ENCODE measurements at regions not wholly inside any gene's neighbourhood (a gene's known extent, or its start where the extent isn't known, plus 50 kb on each side); places are given as distances from the start of the nearest gene placed in this dataset.
"Not testable (repeated sequence)": the region's sequence is repeated elsewhere in the genome, so short reads cannot be mapped to it uniquely, and the experiment has no call there.

GRCh38 chr9:99666571-99666970 lies 155.1 kb upstream of the NR4A3 start:
- Histone ChIP-seq H3K4ac (replicated peaks; ENCODE audit: insufficient read length, low read depth, low read length) (no peak overlapping the region), H2BK20ac (ENCODE audit: low read length) (no peak overlapping the region), H3K79me1 (ENCODE audit: low read depth, low read length) (no peaks in the 10 kb centered on the region), H3K18ac (ENCODE audit: extremely low read depth, low read length) (no peak overlapping the region), H3K36me3 (ENCODE audit: control insufficient read depth in 2 of 4, insufficient read depth in 4 of 4, low read length in 3 of 4) (no peaks in the 10 kb centered on the region; a peak in 1 of 8 replicates), H4K5ac (ENCODE audit: insufficient read length, low read depth, low read length) (no peak overlapping the region), H3K4me2 (ENCODE audit: insufficient read depth in 1 of 2, low read depth in 2 of 2, low read length in 2 of 2) (no peak overlapping the region), H4K91ac (replicated peaks; ENCODE audit: insufficient read length, low read length) (no peak overlapping the region), H3K4me3 (ENCODE audit: extremely low read depth in 1 of 4, insufficient read depth in 2 of 4, low read depth in 3 of 4, low read length in 4 of 4) (no peak overlapping the region), H4K20me1 (replicated peaks in 1 of 2; ENCODE audit: control insufficient read depth in 1 of 2, insufficient read depth in 2 of 2, low read length in 2 of 2) (no peaks in the 10 kb centered on the region), H4K8ac (ENCODE audit: extremely low read depth, insufficient read depth, low read length) (no peak overlapping the region), H3K14ac (ENCODE audit: insufficient read length) (no peak overlapping the region), H3K23me2 (ENCODE audit: low read depth, low read length) (no peaks in the 10 kb centered on the region), H2AFZ (ENCODE audit: low read length) (no peak overlapping the region), H3K9ac (replicated peaks in 1 of 4; ENCODE audit: extremely low read depth in 1 of 4, low read depth in 3 of 4, low read length in 3 of 4) (no peak overlapping the region), H3K56ac (replicated peaks; ENCODE audit: insufficient read length, low read depth, low read length) (no peak overlapping the region), H2BK5ac (ENCODE audit: low read depth, low read length) (no peak overlapping the region), H2BK15ac (ENCODE audit: low read length) (no peak overlapping the region), H3K4me1 (replicated peaks in 1 of 4; ENCODE audit: control insufficient read depth in 3 of 4, insufficient read depth in 4 of 4, low read length in 3 of 4) (no peaks in the 10 kb centered on the region), H2BK12ac (ENCODE audit: low read depth, low read length) (no peak overlapping the region), H3K79me2 (ENCODE audit: control insufficient read depth in 1 of 2, insufficient read depth in 2 of 2, low read length in 2 of 2) (no peaks in the 10 kb centered on the region), H2AK5ac (ENCODE audit: low read depth, low read length) (no peak overlapping the region), H3K23ac (ENCODE audit: insufficient read length) (no peak overlapping the region), H2BK120ac (replicated peaks; ENCODE audit: low read depth, low read length) (no peak overlapping the region), H3K27me3 (replicated peaks in 1 of 4; ENCODE audit: control insufficient read depth in 3 of 4, extremely low read depth in 1 of 4, insufficient read depth in 3 of 4, low read length in 3 of 4) (no peaks in the 10 kb centered on the region), H3K27ac (ENCODE audit: low read depth, low read length) (no peak overlapping the region), H3K9me3 (ENCODE audit: insufficient read depth in 2 of 2, low read depth in 1 of 2, low read length in 1 of 2) (no peaks in the 10 kb centered on the region)
- no peak for DNase-seq (ENCODE audit: low read depth in 1 of 2, low spot score in 2 of 2)
- POLR2A ChIA-PET (ENCODE audit: partially characterized antibody), result no interaction called here
- FAIRE-seq, result no peak
- CTCF ChIA-PET (ENCODE audit: partially characterized antibody), result interaction anchor here (1.2 kb wide), 1 partner anchor 12 kb away, joined by 3 read pairs; no protein-coding TSS in a partner anchor
- no peak for TF ChIP-seq RFX5 (IDR thresholded peaks at IDR 0.05; ENCODE audit: borderline replicate concordance, low read depth, low read length)
- no peak for TF ChIP-seq MAFK (IDR thresholded peaks at IDR 0.05; ENCODE audit: low read depth, low read length)
- TF ChIP-seq SUZ12 (IDR thresholded peaks at IDR 0.05; ENCODE audit: low read length), result no peak

- H4K20me1 ChIP-seq (replicated peaks in 1 of 2; ENCODE audit: control insufficient read depth in 1 of 2, insufficient read depth in 2 of 2, low read length in 2 of 2); H2AK5ac ChIP-seq (ENCODE audit: low read depth, low read length); H3K27ac ChIP-seq (ENCODE audit: low read depth, low read length); H2BK12ac ChIP-seq (ENCODE audit: low read depth, low read length); H3K4me3 ChIP-seq (ENCODE audit: extremely low read depth in 1 of 4, insufficient read depth in 2 of 4, low read depth in 3 of 4, low read length in 4 of 4); H3K14ac ChIP-seq (ENCODE audit: insufficient read length); H3K79me2 ChIP-seq (ENCODE audit: control insufficient read depth in 1 of 2, insufficient read depth in 2 of 2, low read length in 2 of 2); H3K18ac ChIP-seq (ENCODE audit: extremely low read depth, low read length); H4K91ac ChIP-seq (replicated peaks; ENCODE audit: insufficient read length, low read length); H3K27me3 ChIP-seq (replicated peaks in 1 of 4; ENCODE audit: control insufficient read depth in 3 of 4, extremely low read depth in 1 of 4, insufficient read depth in 3 of 4, low read length in 3 of 4); H3K23ac ChIP-seq (ENCODE audit: insufficient read length); H4K5ac ChIP-seq (ENCODE audit: insufficient read length, low read depth, low read length); H2BK5ac ChIP-seq (ENCODE audit: low read depth, low read length); H3K79me1 ChIP-seq (ENCODE audit: low read depth, low read length); FAIRE-seq; H3K36me3 ChIP-seq (ENCODE audit: control insufficient read depth in 2 of 4, insufficient read depth in 4 of 4, low read length in 3 of 4); H3K4ac ChIP-seq (replicated peaks; ENCODE audit: insufficient read length, low read depth, low read length); H3K9me3 ChIP-seq (ENCODE audit: insufficient read depth in 2 of 2, low read depth in 1 of 2, low read length in 1 of 2); H3K4me1 ChIP-seq (replicated peaks in 1 of 4; ENCODE audit: control insufficient read depth in 3 of 4, insufficient read depth in 4 of 4, low read length in 3 of 4); H4K8ac ChIP-seq (ENCODE audit: extremely low read depth, insufficient read depth, low read length); H2BK15ac ChIP-seq (ENCODE audit: low read length); H2BK120ac ChIP-seq (replicated peaks; ENCODE audit: low read depth, low read length); H3K4me2 ChIP-seq (ENCODE audit: insufficient read depth in 1 of 2, low read depth in 2 of 2, low read length in 2 of 2); H3K9ac ChIP-seq (replicated peaks in 1 of 4; ENCODE audit: extremely low read depth in 1 of 4, low read depth in 3 of 4, low read length in 3 of 4); H2BK20ac ChIP-seq (ENCODE audit: low read length); POLR2A ChIA-PET (ENCODE audit: partially characterized antibody); CTCF ChIA-PET (ENCODE audit: partially characterized antibody); H2AFZ ChIP-seq (ENCODE audit: low read length); H3K56ac ChIP-seq (replicated peaks; ENCODE audit: insufficient read length, low read depth, low read length); DNase-seq (ENCODE audit: low read depth in 1 of 2, low spot score in 2 of 2); H3K23me2 ChIP-seq (ENCODE audit: low read depth, low read length): not testable (repeated sequence)
- WGBS, 2 experiments (ENCODE audit: extremely low coverage in 1 of 2, insufficient coverage in 1 of 2, insufficient read length in 1 of 2, insufficient replicate concordance in 2 of 2, low coverage in 1 of 2, low lambda C conversion rate in 2 of 2, missing lambda C conversion rate in 1 of 2), result 94% methylated on average over 7 of the region's 7 CpGs; no CpG with 5 or more reads in 1 of the 2 experiments
These were observed 150.8 kb upstream of the NR4A3 start for GRCh38 chr9:99670886-99671285.
